Cardiac fibroblast (primary cell): ENCODE measurements at regions not wholly inside any gene's neighbourhood (a gene's known extent, or its start where the extent isn't known, plus 50 kb on each side); places are given as distances from the start of the nearest gene placed in this dataset.

ENCODE experiments used
- DNase-seq, 2 donors: peaks; one replicate each; pipeline versions ENCODE4 v3.0.0 to v3.0.0-alpha.2; 2010; ENCODE audit warnings: low read depth in 2 of 2
- H3K4me3 ChIP-seq, 2 donors: replicated peaks in 1 of 2; 1 replicate in 1 of 2; 2 replicates in 1 of 2; pipeline ENCODE4 v1.5.1; 2011; ENCODE audit warnings: low read depth in 2 of 2, low read length in 2 of 2, mild to moderate bottlenecking in 2 of 2, moderate library complexity in 1 of 2
- CTCF ChIP-seq: IDR thresholded peaks from one replicate; pipeline ENCODE4 v1.5.1; 2011; ENCODE audit warnings: low read depth, mild to moderate bottlenecking, low read length, inconsistent platforms

DNA sequence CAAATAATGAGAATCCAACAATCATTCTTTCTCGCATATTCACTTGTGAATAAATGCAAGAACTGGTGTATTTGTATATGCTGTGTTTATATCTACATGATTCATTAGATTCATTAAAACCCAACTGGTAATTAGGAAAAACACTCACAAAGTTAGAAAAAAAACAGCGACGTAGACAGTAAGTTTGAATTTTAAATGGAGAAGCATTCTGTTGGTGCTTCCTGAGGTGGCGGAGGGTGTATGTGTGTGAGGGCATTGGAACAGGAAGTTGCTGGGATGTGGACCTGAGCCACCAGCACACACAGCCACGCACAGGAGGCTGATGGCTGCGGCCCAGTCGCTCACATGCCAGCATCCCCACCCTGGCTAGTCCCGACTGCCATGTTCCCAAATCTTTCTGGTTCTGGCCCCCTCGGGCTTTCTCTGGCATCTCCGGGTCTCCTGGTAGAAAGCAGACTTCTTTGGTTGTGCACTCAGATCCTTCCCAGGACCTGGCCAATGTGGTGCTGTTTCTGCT lies 121.6 kb upstream of the IRF2BP2 start:
- no peak for TF ChIP-seq CTCF
- no peak for DNase-seq
- no peak overlapping the region for H3K4me3 ChIP-seq

DNA sequence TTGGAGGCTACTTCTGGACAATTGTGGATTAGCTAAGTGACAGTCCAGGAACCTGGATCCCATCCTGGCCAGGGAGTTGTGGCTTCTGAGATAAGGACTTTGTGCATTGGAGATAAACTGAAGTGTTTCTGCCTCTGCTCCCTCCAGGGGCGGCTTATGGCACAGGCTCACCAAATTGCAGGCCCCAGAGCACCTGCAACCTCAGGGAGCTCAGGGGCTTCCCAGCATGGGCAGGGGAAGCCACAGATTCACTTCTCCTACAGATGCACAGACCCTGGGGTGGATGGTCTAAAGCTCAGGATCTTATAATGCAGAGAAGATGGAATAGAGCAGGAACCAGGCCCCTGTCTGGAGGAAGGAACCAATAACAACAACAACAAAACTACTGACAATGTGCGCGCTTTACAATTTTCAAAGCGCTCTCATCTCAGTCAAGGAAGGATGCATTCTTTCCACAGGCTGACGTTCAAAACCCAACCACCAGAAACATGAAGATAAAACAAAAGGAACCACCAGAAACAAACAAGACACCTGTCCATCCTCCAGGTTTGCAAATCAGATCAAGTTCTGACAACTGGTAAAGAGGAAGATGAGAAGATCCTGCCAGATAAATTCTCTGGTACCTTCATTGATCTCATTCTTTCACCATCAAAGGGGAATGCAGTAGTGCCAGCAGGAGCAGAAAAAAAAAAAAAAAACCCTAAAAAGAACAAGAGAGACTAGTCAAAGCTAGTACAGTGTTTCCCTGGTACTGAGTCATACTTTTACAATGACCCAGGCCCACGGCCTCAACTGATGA lies 121.0 kb upstream of the IRF2BP2 start:
- no peak overlapping the region for H3K4me3 ChIP-seq
- DNase-seq, result peak; percentile 41 to 93
- TF ChIP-seq CTCF, result no peak

DNA sequence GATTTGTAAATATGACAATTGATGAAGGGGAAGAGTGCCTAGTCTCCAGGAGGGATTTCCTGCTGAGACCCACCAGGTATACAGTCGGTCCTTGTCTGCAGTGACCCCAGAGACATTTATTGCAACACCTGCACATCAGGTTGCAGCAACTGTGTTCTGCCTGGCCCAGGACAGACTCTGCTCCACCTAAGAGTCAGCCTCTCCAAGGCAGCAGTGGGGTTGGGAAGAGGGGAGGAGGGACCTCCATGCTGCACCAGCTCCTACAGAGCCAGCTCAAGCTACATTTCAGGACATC lies 120.4 kb upstream of the IRF2BP2 start:
- no peak for TF ChIP-seq CTCF
- no peak overlapping the region for H3K4me3 ChIP-seq
- no peak for DNase-seq

DNA sequence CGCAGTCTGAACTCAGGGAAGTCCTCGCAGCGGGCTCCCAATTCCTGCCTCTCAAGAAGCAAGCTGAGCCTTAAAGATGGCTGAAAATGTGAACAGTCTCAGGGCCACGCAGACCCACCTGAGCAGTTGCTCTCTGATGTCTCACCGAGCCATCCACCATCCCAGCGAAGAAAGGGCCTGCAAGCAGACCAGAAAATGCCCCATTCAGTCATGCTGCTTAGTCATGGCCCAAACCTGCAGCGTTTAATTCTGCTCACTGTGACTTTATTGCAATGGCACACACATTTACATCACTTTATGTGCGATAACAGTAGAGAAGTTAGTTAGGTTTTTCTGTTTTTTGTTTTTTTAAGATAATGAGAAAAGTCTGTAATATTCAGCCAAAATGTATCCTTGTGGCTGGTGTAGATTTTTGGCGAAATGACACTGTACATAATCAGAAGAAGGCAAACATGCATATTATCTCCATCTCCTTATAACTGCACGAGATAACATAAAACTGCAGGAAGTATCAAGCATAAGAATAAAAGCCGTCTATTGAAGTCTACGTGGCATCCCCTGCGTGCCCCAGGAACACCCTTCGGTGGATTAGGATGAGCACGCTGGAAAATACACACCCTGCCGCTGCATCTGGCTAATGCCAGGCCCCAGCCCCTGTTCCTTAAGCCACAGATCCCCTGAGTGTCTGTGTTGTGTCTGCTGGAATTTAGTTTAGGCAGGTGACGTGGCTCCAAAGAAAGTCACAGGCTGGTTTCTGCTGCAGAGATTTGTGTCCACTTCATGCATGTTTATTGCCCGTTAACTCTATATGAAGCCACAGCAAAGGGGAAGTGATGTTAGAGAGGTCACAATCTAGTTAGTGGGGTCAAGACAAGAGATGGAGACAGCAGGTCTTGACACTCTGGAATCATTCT lies 119.8 kb upstream of the IRF2BP2 start:
- H3K4me3 ChIP-seq, result no peak overlapping the region
- no peak for TF ChIP-seq CTCF

GRCh38 chr1:234728740-234729139 lies 118.8 kb upstream of the IRF2BP2 start:
- TF ChIP-seq CTCF, result no peak
- no peak overlapping the region for H3K4me3 ChIP-seq
- DNase-seq, result no peak

More for the DNA sequence above, 119.8 kb upstream of the IRF2BP2 start:
- peak in 1 of 2 donors; percentile 39 for DNase-seq

DNA sequence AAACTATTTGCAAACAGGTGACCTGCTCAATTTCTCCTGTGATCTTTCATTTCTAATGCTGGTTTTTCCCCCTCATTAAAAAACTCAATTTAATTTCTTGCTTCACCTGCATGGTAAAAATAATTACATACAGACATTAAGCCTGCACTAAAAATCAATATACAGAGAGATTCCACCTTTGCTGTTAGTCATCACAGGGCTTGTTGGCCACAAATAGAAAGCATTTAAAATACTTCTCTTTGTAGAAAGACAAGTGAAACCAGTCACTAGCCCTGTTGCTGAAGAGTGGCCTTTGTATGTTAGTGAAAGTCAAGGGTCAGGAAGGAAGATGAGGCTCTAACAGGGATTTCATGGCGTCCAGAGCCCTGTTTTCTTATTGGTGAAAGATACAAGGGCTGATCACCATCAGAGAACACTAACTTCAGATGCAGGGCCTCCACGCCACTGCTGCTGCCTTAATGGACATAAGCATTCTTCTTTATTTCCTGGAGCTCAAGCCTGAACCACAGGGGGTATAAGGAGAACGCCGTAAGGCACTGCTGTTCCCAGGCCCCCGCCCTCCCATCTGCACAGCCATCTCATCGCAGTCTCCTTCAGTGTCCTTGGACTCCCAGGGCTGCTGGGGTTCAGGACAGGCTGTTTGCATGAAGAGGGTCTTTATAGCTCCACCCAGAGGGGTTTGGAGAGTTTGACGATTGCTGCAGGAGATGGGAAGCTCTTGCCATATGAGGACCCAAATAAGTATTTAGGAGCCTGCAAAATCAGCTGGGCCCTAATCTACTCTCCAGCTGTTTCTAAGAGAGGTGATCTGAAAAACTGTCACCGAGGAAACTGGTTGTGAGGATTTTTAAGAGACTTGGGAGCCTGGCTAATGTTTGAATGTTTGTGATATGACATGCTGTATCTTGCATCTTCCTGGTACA lies 117.3 kb upstream of the IRF2BP2 start:
- no peak for TF ChIP-seq CTCF
- no peak for DNase-seq
- no peak overlapping the region for H3K4me3 ChIP-seq
